Left kidney (tissue), 1 donor: ENCODE measurements at regions not wholly inside any gene's neighbourhood (a gene's known extent, or its start where the extent isn't known, plus 50 kb on each side); places are given as distances from the start of the nearest gene placed in this dataset.
"Not testable (repeated sequence)": the region's sequence is repeated elsewhere in the genome, so short reads cannot be mapped to it uniquely, and the experiment has no call there.

Experiments
- DNase-seq: peaks from one replicate; pipeline ENCODE4 v3.0.0-alpha.2; 2013

GRCh38 chr7:115642194-115642593 lies 388.4 kb downstream of the TFEC start:
- DNase-seq: no peak

DNA sequence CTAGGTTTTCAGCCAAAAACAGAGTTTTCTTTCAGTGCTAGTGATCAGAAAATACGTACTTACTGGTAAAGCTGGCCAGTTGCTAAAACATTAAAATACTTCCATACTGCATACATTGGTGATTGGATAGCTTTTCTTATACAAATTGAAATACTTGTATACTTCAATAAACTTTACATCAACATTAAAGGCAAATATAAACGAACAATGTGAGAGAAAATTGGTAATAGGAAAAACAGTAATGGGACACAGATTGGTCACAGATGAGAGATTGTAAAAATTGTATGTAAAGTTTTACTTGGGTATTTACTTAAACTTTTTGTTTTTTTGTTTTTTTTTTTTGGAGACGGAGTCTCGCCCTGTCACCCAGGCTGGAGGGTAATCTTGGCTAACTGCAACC lies 391.7 kb downstream of the TFEC start:
- no peak for DNase-seq

GRCh38 chr7:115637128-115637527 lies 393.4 kb downstream of the TFEC start:
- no peak for DNase-seq

GRCh38 chr7:115635876-115636275 lies 394.7 kb downstream of the TFEC start:
- DNase-seq: no peak

- no peak for DNase-seq
Observed at GRCh38 chr7:115635376-115635775, 395.2 kb downstream of the TFEC start.

DNA sequence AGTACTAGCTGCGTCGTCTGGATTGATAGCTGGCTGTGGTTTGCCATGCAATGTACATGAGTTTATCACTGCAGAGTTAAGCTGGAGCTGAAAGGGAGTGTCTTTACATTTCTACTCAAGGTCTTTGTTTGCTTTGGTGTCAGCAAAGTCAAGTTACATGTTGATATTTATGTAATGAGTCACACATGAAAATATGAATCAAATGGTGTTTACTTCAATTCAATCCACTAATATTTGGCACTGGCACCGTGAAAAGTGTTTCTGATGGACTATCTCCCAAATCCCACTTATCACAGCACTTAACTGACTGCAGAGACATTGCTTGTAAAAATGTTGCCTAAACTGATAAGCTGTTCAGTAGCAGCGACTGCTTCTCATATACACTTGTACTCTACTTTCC lies 395.9 kb downstream of the TFEC start:
- no peak for DNase-seq

GRCh38 chr7:115632636-115633035 lies 397.9 kb downstream of the TFEC start:
- no peak for DNase-seq

- no peak for DNase-seq
Observed at GRCh38 chr7:115631782-115632181, 398.8 kb downstream of the TFEC start.

DNA sequence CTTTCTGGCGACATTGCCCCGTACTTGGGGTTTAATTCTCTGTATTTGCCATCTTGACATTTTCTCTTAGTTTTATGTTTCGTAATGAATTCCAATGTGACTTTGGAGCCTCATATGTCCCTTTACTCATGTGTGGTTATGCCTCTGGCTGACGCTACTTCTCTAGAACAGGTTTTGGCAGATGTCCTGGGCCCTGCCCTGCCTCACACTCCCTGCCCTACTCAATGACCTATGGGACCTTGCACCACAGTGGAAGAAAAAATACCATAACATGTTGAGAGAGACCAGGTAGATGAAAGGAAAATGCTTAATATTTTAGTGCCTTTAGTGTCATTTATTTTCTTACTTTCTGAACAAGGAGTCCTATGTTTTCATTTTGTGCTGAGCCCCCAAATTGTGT lies 400.5 kb downstream of the TFEC start:
- no peak for DNase-seq

GRCh38 chr7:115618676-115619075 lies 411.9 kb downstream of the TFEC start:
- DNase-seq: no peak

DNA sequence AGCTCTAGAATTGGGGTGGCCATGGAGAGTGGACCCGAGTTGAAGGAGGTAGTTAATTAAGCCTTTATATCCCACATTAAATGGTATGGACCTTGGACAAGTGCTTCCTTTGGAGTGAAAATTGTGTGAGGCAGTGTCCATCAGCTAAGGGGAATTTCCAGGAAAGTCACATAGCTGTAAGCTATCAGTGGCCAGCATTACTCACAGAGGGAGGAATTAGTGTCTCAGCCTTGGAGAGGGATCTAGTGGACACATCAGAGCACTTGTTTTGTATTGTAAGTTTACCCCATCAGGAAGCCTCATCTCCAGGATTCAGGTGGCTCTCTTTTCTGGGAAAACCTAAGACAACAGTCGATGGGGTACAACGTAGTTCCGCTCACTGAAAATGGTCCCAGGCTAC lies 416.7 kb downstream of the TFEC start:
- DNase-seq: no peak

- no peak for DNase-seq
Observed at GRCh38 chr7:115603416-115603815, 427.1 kb downstream of the TFEC start.

- no peak for DNase-seq
Observed at GRCh38 chr7:115600207-115600606, 430.4 kb downstream of the TFEC start.

- DNase-seq: not testable (repeated sequence)
Observed at GRCh38 chr7:115599184-115599583, 431.4 kb downstream of the TFEC start.

DNA sequence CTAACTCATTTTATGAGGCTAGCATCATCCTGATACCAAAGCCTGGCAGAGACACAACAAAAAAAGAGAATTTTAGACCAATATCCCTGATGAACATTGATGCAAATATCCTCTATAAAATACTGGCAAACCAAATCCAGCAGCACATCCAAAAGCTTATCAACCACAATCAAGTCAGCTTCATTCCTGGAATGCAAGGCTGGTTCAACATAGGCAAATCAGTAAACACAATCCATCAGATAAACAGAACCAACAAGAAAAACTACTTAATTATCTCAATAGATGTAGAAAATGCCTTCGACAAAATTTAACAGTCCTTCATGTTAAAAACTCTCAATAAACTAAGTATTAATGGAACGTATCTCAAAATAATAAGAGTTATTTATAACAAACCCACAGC lies 433.3 kb downstream of the TFEC start:
- not testable (repeated sequence) for DNase-seq

- no peak for DNase-seq
Observed at GRCh38 chr7:115593111-115593510, 437.5 kb downstream of the TFEC start.

GRCh38 chr7:115585015-115585718 lies 445.4 kb downstream of the TFEC start:
- no peak for DNase-seq

DNA sequence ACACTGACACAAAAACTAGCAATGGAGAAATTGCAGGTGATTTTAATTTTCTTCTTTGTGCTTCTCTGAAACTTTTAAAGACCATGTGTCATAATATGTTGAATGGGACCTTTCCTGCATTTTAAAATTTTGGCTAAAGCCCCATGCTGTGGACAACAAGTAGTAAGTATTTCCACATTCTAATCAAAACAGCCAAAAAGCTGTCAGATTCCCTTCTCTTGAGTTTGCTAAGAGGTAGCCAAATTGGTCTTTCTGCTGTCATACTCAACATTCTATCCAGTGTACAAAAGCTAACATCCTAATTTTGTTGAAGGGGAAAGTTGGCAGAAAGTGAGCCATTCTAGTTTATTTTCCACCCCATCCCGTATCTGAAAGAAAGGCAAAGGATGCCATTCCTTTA lies 447.6 kb downstream of the TFEC start:
- DNase-seq: no peak

- DNase-seq: no peak
Observed at GRCh38 chr7:115578576-115578975, 452.0 kb downstream of the TFEC start.

GRCh38 chr7:115574681-115575291 lies 455.8 kb downstream of the TFEC start:
- no peak for DNase-seq

- no peak for DNase-seq
Observed at GRCh38 chr7:115572111-115572510, 458.5 kb downstream of the TFEC start.

DNA sequence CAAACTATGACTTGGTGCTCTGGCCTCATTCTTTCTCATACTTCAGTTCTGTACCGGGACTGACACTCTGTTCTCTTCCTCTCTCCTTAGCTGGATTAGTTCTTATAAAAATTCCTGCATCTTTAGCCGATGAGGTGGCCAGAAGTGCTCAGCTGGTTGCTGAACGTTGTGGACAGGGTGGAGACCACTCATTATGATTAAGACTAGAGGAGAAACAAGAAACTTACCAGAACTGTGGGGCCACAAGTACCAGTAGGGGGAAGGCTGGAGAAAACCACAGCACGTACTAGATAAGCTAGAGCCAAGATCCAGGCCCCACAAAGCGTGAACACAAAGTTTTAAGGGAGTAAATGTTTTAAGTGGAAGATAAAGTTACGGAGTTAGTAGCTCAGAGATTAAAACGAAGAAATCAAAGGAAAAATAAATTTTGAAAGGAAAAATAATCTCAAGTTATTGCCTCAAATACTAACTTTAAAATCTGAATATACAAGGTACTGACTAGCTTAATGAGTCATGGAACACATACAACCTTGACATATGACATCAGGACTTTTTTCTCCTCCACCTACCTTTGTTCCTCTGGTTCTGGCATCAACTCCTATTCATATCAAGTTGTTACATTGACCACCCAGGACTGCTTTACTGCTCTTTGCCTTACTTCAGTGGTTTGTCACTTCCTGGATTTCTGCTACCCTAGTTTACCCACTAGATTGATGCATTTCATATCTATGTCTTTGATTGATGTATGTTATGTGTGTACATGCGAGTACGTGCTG lies 469.0 kb downstream of the TFEC start:
- DNase-seq: no peak

DNA sequence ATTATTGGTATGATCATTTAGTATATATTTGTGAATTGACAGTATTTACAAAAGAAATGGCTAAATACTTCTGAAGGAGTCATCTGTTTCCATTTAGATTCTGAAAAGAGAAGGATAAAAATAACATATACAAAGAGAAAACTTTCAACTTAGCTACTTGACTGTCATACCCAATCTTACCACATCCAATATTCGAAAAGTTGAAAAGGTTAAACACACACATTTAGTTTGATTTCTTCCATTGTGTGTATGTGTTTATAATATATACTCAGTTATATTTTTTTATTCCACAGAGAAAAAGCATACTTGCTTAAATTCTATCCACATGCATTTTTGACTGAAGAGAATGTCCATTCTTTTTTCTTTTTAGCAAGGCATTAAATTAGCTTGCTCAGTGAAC lies 470.7 kb downstream of the TFEC start:
- DNase-seq: no peak
